ENCODE measurements at regions not wholly inside any gene's neighbourhood (a gene's known extent, or its start where the extent isn't known, plus 50 kb on each side); places are given as distances from the start of the nearest gene placed in this dataset.
A peak's percentile ranks its signal among the peaks of the same experiment; 100 is the strongest.
"Not testable (repeated sequence)": the region's sequence is repeated elsewhere in the genome, so short reads cannot be mapped to it uniquely, and the experiment has no call there.

GRCh38 chr2:49332415-49332814 lies 178.1 kb upstream of the FSHR start:
- peak; percentile 9 for DNase-seq (ENCODE audit: low spot score)

GRCh38 chr2:49318531-49318930 lies 164.2 kb upstream of the FSHR start:
- no peak for DNase-seq (ENCODE audit: low spot score)

GRCh38 chr2:49309461-49309860 lies 155.1 kb upstream of the FSHR start:
- no peak for DNase-seq (ENCODE audit: low spot score)

- peak; percentile 67 for DNase-seq (ENCODE audit: low spot score)
These were observed 152.6 kb upstream of the FSHR start for GRCh38 chr2:49306925-49307324.

GRCh38 chr2:49298693-49299092 lies 144.4 kb upstream of the FSHR start:
- not testable (repeated sequence) for DNase-seq (ENCODE audit: low spot score)

- DNase-seq (ENCODE audit: low spot score), result no peak
These were observed 143.9 kb upstream of the FSHR start for GRCh38 chr2:49298230-49298629.

GRCh38 chr2:49296107-49296867 lies 142.0 kb upstream of the FSHR start:
- no peak for DNase-seq (ENCODE audit: low spot score)

- no peak for DNase-seq (ENCODE audit: low spot score)
These were observed 139.9 kb upstream of the FSHR start for GRCh38 chr2:49294225-49294624.

- DNase-seq (ENCODE audit: low spot score), result no peak
These were observed 137.3 kb upstream of the FSHR start for GRCh38 chr2:49291619-49292018.

- DNase-seq (ENCODE audit: low spot score), result no peak
These were observed 135.4 kb upstream of the FSHR start for GRCh38 chr2:49289711-49290110.

GRCh38 chr2:49288902-49289700 lies 134.8 kb upstream of the FSHR start:
- no peak for DNase-seq (ENCODE audit: low spot score)

- DNase-seq (ENCODE audit: low spot score), result no peak
These were observed 133.9 kb upstream of the FSHR start for GRCh38 chr2:49288113-49288705.

GRCh38 chr2:49286726-49287125 lies 132.4 kb upstream of the FSHR start:
- no peak for DNase-seq (ENCODE audit: low spot score)

GRCh38 chr2:49286045-49286444 lies 131.7 kb upstream of the FSHR start:
- DNase-seq (ENCODE audit: low spot score), result peak; percentile 10

GRCh38 chr2:49278561-49278960 lies 124.2 kb upstream of the FSHR start:
- DNase-seq (ENCODE audit: low spot score), result no peak

- DNase-seq (ENCODE audit: low spot score), result no peak
These were observed 123.8 kb upstream of the FSHR start for GRCh38 chr2:49278141-49278540.

GRCh38 chr2:49271060-49271606 lies 116.8 kb upstream of the FSHR start:
- no peak for DNase-seq (ENCODE audit: low spot score)

- DNase-seq (ENCODE audit: low spot score), result no peak
These were observed 115.8 kb upstream of the FSHR start for GRCh38 chr2:49270091-49270490.

- no peak for DNase-seq (ENCODE audit: low spot score)
These were observed 111.2 kb upstream of the FSHR start for GRCh38 chr2:49265471-49265870.

GRCh38 chr2:49262801-49263560 lies 108.7 kb upstream of the FSHR start:
- no peak for DNase-seq (ENCODE audit: low spot score)

GRCh38 chr2:49261781-49262180 lies 107.5 kb upstream of the FSHR start:
- DNase-seq (ENCODE audit: low spot score), result no peak
